AG09319 (cell line): ENCODE measurements at regions not wholly inside any gene's neighbourhood (a gene's known extent, or its start where the extent isn't known, plus 50 kb on each side); places are given as distances from the start of the nearest gene placed in this dataset.
"Not testable (repeated sequence)": the region's sequence is repeated elsewhere in the genome, so short reads cannot be mapped to it uniquely, and the experiment has no call there.

Experiments used
- DNase-seq: peaks from one replicate; pipeline ENCODE4 v3.0.0-alpha.2; 2010; ENCODE audit warnings: low read depth; ENCODE audit errors: extremely low read depth
- TF ChIP-seq, protein P1 (sequence below): IDR thresholded peaks from 2 replicates; pipeline ENCODE4 v1.5.1; 2011; ENCODE audit warnings: low read depth, mild to moderate bottlenecking, inconsistent platforms, low read length, moderate library complexity

DNA sequence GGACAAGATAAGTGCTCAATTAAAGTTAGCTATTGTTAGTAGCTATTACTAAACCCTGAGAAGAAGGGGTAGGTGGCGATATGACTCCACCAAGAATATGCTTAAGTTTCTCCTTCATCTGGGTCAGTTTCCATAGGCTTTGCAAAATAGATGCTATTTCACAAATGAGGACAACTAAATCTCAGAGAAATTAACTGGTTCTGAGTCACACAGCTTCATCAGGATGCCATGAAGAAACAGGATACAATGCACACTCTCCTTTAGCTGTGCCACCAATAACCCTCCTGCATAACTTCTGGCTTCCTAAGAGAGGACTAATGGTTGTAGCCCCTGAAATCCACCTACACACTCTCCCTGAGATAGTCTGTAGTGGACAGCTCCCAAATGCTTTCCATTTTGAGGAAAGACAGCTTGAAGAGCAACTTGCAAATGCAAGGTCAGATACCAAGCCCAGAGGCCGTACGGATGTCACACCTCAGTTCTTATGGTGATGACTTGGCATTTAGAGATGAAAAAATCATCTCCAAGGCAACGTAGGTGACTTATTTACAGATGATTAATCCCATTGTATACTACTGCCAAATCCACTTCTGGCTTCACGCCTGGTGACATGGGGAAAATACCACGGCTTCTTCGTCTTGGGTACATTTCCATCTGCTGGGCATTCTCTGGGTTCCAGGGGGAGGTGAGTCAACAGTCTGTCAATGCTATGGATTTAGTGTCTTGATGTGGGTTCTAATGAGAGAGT lies 251.4 kb upstream of the IL12B start:
- DNase-seq: peak; percentile 60
- TF ChIP-seq, protein P1, sequence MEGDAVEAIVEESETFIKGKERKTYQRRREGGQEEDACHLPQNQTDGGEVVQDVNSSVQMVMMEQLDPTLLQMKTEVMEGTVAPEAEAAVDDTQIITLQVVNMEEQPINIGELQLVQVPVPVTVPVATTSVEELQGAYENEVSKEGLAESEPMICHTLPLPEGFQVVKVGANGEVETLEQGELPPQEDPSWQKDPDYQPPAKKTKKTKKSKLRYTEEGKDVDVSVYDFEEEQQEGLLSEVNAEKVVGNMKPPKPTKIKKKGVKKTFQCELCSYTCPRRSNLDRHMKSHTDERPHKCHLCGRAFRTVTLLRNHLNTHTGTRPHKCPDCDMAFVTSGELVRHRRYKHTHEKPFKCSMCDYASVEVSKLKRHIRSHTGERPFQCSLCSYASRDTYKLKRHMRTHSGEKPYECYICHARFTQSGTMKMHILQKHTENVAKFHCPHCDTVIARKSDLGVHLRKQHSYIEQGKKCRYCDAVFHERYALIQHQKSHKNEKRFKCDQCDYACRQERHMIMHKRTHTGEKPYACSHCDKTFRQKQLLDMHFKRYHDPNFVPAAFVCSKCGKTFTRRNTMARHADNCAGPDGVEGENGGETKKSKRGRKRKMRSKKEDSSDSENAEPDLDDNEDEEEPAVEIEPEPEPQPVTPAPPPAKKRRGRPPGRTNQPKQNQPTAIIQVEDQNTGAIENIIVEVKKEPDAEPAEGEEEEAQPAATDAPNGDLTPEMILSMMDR: peak; percentile 17

- TF ChIP-seq, protein P1: no peak
- no peak for DNase-seq
Observed at GRCh38 chr5:159582756-159583541, 252.7 kb upstream of the IL12B start.

GRCh38 chr5:159586921-159587320 lies 256.6 kb upstream of the IL12B start:
- no peak for DNase-seq
- TF ChIP-seq, protein P1: no peak

- TF ChIP-seq, protein P1: no peak
- no peak for DNase-seq
Observed at GRCh38 chr5:159588941-159589340, 258.7 kb upstream of the IL12B start.

DNA sequence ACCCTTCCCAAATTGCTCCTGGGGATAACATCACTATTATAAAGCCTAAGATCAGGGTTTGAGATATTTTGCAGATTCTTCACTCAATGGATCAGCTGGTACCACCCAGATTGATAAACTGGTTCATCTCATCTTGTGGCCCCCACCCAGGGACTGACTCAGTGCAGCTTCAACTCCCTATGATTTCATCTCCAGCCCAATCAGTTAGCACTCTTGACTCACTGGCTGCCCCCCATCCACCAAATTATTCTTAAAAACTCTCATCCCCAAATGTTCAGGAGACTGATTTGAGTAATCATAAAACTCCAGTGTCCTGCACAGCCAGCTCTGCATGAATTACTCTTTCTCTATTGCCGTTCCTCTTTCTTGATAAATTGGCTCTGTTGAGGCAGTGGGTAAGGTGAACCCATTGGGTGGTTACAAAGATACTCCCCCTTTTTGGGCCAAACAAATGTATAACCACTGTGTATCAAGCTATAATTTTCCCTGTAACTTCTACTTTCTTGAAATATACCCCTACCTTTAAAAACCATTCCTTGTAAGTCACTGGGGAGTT lies 263.3 kb upstream of the IL12B start:
- DNase-seq: no peak
- TF ChIP-seq, protein P1: no peak

- not testable (repeated sequence) for DNase-seq
Observed at GRCh38 chr5:159595561-159595960, 265.3 kb upstream of the IL12B start.

DNA sequence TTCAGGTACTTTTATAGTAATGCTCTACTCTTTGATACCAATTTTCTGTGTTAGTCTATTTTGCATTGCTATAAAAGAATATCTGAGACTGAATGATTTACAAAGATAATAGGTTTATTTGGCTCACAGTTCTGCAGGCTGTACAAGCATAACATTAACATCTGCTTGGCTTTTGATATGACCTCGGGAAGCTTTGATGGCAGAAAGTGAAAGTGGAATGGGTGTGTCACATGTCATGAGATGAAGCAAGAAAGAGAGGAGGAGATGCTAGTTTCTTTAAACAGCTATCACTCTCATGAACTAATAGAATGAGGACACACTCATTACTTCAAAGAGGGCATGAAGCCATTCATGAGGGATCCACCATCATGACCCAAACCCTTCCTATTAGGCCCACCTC lies 270.9 kb upstream of the IL12B start:
- TF ChIP-seq, protein P1: no peak
- no peak for DNase-seq
